Upper lobe of right lung (tissue), 1 donor: ENCODE measurements at regions not wholly inside any gene's neighbourhood (a gene's known extent, or its start where the extent isn't known, plus 50 kb on each side); places are given as distances from the start of the nearest gene placed in this dataset.

Experiments
- ATAC-seq: fragments of 200-7000 bp; cut with Tn5 transposase; one replicate; pipeline ENCODE4 v1.9.1; 2020; ENCODE audit warnings: mild to moderate bottlenecking, moderate library complexity
- DNase-seq: peaks from one replicate; pipeline ENCODE4 v3.0.0-alpha.2; 2020
- H3K27ac ChIP-seq: fragments of 200-600 bp; one replicate; pipeline ENCODE4 v1.8.0; 2022
- H3K27me3 ChIP-seq: fragments of 200-600 bp; one replicate; pipeline ENCODE4 v1.8.0; 2022; ENCODE audit warnings: mild to moderate bottlenecking
- H3K36me3 ChIP-seq: fragments of 200-600 bp; one replicate; pipeline ENCODE4 v1.8.0; 2022
- H3K4me1 ChIP-seq: fragments of 200-600 bp; one replicate; pipeline ENCODE4 v1.8.0; 2022
- H3K4me3 ChIP-seq: fragments of 200-600 bp; one replicate; pipeline ENCODE4 v1.8.0; 2022; ENCODE audit warnings: mild to moderate bottlenecking
- H3K9me3 ChIP-seq: fragments of 200-600 bp; one replicate; pipeline ENCODE4 v1.8.0; 2022
- intact Hi-C: fragments of 100-400 bp; cut with DNase I; formaldehyde crosslinking; loops from one replicate; pipeline ENCODE4 v1.11.0; 2022
- TF ChIP-seq, protein P1 (sequence below): fragments of 200-600 bp; IDR thresholded peaks from one replicate; pipeline ENCODE4 v1.8.0; 2022; ENCODE audit warnings: antibody characterized with exemption
- donor health status: DM: no; HTN: yes; CAD: no; lungs with severe emphysema.

- ATAC-seq (no peak), DNase-seq (no peak)
- Histone ChIP-seq H3K27ac (no peak overlapping the region), H3K9me3 (no peaks in the 10 kb centered on the region), H3K36me3 (no peaks in the 10 kb centered on the region), H3K4me1 (no peaks in the 10 kb centered on the region), H3K27me3 (no peaks in the 10 kb centered on the region), H3K4me3 (no peak overlapping the region)
- TF ChIP-seq, protein P1, sequence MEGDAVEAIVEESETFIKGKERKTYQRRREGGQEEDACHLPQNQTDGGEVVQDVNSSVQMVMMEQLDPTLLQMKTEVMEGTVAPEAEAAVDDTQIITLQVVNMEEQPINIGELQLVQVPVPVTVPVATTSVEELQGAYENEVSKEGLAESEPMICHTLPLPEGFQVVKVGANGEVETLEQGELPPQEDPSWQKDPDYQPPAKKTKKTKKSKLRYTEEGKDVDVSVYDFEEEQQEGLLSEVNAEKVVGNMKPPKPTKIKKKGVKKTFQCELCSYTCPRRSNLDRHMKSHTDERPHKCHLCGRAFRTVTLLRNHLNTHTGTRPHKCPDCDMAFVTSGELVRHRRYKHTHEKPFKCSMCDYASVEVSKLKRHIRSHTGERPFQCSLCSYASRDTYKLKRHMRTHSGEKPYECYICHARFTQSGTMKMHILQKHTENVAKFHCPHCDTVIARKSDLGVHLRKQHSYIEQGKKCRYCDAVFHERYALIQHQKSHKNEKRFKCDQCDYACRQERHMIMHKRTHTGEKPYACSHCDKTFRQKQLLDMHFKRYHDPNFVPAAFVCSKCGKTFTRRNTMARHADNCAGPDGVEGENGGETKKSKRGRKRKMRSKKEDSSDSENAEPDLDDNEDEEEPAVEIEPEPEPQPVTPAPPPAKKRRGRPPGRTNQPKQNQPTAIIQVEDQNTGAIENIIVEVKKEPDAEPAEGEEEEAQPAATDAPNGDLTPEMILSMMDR: no peak
- intact Hi-C loops: no loop called here
These were observed 763.9 kb downstream of the HACE1 start for GRCh38 chr6:104095661-104096416.

DNA sequence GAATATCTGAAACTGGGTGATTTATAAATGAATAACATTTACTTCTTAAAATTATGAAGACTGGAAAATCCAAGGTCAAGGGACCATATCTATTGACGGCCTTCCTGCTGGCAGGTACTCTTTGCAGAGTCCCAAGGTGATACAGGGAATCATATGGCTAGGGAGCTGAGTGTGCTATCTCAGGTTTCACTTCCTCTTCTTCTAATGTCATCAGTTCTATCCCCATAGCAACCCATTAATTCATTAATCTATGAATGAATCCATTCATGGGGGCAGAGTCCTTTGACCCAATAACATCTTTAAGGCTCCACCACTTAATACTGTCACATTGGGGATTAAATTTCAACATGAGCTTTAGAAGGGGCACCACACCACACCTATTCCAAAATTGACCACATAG lies 772.0 kb downstream of the HACE1 start:
- DNase-seq (no peak), ATAC-seq (no peak)
- Histone ChIP-seq H3K4me3 (no peak overlapping the region), H3K27ac (no peak overlapping the region), H3K4me1 (no peaks in the 10 kb centered on the region), H3K27me3 (no peaks in the 10 kb centered on the region), H3K9me3 (no peaks in the 10 kb centered on the region), H3K36me3 (no peaks in the 10 kb centered on the region)
- TF ChIP-seq, protein P1: no peak
- intact Hi-C loops: no loop called here

DNA sequence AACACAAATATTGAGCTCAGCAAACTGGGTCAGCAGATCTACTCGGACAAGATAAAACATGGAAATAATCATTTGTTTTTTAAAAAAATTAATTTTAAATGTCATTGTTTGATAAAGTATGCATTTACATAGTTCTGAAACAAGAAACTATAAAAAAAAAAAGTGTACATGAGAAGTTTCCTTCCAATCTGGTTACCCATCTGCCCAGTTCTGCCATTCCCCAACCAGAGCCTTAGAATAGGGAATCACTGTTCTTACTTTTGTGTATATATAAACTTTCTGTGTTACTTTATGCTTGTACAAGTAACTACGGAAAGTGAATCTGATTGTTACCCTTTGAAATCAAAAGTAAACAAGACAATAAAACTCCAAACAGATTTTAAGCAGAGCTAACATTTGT lies 791.4 kb downstream of the HACE1 start:
- Histone ChIP-seq H3K9me3 (no peaks in the 10 kb centered on the region), H3K4me1 (no peaks in the 10 kb centered on the region), H3K27ac (no peak overlapping the region), H3K36me3 (no peaks in the 10 kb centered on the region), H3K27me3 (no peaks in the 10 kb centered on the region), H3K4me3 (no peak overlapping the region)
- ATAC-seq (no peak), DNase-seq (no peak)
- intact Hi-C loops: no loop called here
- TF ChIP-seq, protein P1: no peak

DNA sequence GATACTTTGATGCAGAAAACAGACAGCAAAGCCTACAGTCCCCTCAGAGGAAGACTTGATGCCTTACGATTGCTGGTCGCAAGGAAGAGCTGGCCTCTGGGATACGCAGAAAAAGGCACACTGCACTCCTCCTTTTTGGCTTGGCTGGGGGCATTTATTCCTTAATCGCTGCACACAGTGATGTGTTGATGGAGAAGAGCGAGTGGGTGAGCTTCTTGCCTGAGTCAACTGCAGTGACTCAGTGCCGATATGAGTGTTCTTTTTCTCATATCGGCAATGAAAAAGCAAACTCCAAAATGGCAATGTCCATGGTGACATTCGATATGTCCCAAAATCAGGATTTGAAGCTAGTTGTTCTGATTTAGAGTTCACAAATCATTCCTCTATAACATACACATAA lies 794.8 kb downstream of the HACE1 start:
- H3K27me3 ChIP-seq: no peaks in the 10 kb centered on the region
- no peak overlapping the region for H3K4me3 ChIP-seq
- no peaks in the 10 kb centered on the region for H3K9me3 ChIP-seq
- TF ChIP-seq, protein P1: no peak
- no peaks in the 10 kb centered on the region for H3K36me3 ChIP-seq
- DNase-seq (no peak), ATAC-seq (no peak)
- no peak overlapping the region for H3K27ac ChIP-seq
- intact Hi-C loops: no loop called here
- H3K4me1 ChIP-seq: no peaks in the 10 kb centered on the region

- Histone ChIP-seq H3K27ac (no peak overlapping the region), H3K27me3 (no peaks in the 10 kb centered on the region), H3K4me1 (no peaks in the 10 kb centered on the region), H3K4me3 (no peak overlapping the region), H3K9me3 (no peaks in the 10 kb centered on the region), H3K36me3 (no peaks in the 10 kb centered on the region)
- ATAC-seq: no peak
- no peak for DNase-seq
- intact Hi-C loops: no loop called here
- TF ChIP-seq, protein P1: no peak
These were observed 809.3 kb downstream of the HACE1 start for GRCh38 chr6:104050455-104050854.

DNA sequence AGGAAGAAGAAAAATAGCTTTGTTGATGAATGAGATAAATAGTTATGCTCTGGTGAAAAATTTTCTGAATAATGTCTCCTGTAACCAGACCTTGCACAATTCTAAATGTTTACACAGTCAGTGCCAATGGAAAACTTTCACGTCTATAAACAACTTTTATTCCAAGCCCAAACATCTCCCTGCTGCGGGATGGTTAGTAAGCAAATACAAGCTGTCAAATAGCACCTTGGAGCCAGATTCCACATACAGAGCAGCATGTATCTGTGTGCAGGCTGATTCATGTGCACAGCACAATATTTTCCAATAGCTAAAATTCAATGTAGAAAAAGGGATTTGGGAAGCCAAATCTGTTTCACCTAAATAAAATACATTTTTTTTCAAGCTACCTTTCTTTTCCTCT lies 813.3 kb downstream of the HACE1 start:
- intact Hi-C loops: no loop called here
- Histone ChIP-seq H3K4me3 (no peak overlapping the region), H3K27ac (no peak overlapping the region), H3K36me3 (no peaks in the 10 kb centered on the region), H3K4me1 (no peaks in the 10 kb centered on the region), H3K27me3 (no peaks in the 10 kb centered on the region), H3K9me3 (no peaks in the 10 kb centered on the region)
- TF ChIP-seq, protein P1: no peak
- no peak for ATAC-seq
- DNase-seq: no peak
